ENCODE measurements at regions not wholly inside any gene's neighbourhood (a gene's known extent, or its start where the extent isn't known, plus 50 kb on each side); places are given as distances from the start of the nearest gene placed in this dataset.

- 0 out of 2 replicates have a peak, but pooled peaks have one; percentile 9 for TF ChIP-seq CTCF (IDR thresholded peaks at IDR 0.05; ENCODE audit: low read length)
- no peak for TF ChIP-seq EZH2 (IDR thresholded peaks at IDR 0.05; ENCODE audit: borderline replicate concordance, low read length)
Observed at GRCh38 chr6:159118924-159119323, 50.3 kb upstream of the FNDC1 start.
